BE2C (cell line): ENCODE measurements at regions not wholly inside any gene's neighbourhood (a gene's known extent, or its start where the extent isn't known, plus 50 kb on each side); places are given as distances from the start of the nearest gene placed in this dataset.

ENCODE experiments used
- DNase-seq: peaks from one replicate; pipeline ENCODE4 v3.0.0-alpha.2; 2020
- H3K27me3 ChIP-seq: fragments of 250-450 bp; sonication (Bioruptor Pico); 2 replicates; pipeline ENCODE4 v1.5.1; 2020; ENCODE audit warnings: mild to moderate bottlenecking
- H3K36me3 ChIP-seq: fragments of 250-450 bp; sonication (Bioruptor Pico); 2 replicates; pipeline ENCODE4 v1.5.1; 2020; ENCODE audit warnings: mild to moderate bottlenecking
- H3K4me1 ChIP-seq: fragments of 250-450 bp; sonication (Bioruptor Pico); 2 replicates; pipeline ENCODE4 v1.5.1; 2020
- H3K4me3 ChIP-seq: 2 replicates; pipeline ENCODE4 v1.5.1; 2011; ENCODE audit warnings: low read depth, low read length
- H3K9me3 ChIP-seq: fragments of 250-450 bp; sonication (Bioruptor Pico); 2 replicates; pipeline ENCODE4 v1.5.1; 2020
- TF ChIP-seq, protein P1 (sequence below): IDR thresholded peaks from 2 replicates; pipeline ENCODE4 v1.5.1; 2012; ENCODE audit warnings: mild to moderate bottlenecking, low read depth, low read length

DNA sequence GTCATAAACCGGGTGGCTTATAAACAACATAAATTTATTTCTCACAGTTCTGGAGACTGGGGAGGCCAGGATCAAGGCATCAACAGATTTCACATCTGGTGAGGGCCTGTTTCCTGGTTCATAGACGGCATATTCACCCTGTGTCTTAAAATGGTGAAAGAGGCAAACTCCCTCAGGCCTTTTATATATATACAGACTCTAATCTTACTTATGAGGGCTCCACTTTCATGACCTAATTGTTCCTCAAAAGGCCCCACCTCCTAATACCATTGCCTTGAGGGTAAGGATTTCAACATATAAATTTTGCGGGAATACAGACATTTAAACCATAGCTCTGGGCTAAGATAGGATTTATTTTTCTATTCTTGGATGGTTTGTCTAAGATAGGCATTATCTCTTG, 187.2 kb downstream of the PPP1R3A start:
- Histone ChIP-seq H3K36me3 (no peaks in the 10 kb centered on the region), H3K4me3 (no peak overlapping the region), H3K27me3 (no peaks in the 10 kb centered on the region), H3K4me1 (no peaks in the 10 kb centered on the region), H3K9me3 (no peaks in the 10 kb centered on the region)
- TF ChIP-seq, protein P1, sequence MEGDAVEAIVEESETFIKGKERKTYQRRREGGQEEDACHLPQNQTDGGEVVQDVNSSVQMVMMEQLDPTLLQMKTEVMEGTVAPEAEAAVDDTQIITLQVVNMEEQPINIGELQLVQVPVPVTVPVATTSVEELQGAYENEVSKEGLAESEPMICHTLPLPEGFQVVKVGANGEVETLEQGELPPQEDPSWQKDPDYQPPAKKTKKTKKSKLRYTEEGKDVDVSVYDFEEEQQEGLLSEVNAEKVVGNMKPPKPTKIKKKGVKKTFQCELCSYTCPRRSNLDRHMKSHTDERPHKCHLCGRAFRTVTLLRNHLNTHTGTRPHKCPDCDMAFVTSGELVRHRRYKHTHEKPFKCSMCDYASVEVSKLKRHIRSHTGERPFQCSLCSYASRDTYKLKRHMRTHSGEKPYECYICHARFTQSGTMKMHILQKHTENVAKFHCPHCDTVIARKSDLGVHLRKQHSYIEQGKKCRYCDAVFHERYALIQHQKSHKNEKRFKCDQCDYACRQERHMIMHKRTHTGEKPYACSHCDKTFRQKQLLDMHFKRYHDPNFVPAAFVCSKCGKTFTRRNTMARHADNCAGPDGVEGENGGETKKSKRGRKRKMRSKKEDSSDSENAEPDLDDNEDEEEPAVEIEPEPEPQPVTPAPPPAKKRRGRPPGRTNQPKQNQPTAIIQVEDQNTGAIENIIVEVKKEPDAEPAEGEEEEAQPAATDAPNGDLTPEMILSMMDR, result no peak
- no peak for DNase-seq

DNA sequence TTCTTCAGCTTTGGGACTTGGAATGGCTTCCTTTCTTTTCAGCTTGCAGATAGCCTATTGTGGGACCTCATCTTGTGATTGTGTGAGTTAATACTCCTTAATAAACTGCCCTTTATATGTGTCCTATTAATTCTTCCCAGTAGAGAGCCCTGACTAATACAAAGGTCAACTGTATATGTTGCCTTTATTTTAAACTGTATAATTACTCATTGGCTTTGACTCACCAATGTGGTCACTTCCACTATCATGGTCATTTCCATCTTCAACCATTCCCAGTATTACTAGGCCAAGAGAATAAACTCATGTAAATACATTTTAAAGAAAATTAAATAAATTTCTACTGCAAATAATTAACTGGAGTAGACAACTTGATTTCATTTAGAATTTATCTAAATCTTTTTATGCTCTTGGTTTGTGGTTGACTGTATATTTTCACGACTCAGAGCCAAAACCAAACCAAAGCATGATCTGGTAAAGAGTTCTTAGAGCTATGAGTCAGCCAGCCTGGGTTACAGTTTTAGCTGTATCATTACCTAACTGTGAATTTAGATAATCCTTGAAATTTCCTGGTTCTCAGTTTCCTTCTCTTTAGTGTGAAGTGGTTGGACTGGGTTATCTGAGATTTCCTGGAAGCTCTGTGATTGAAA, 188.4 kb downstream of the PPP1R3A start:
- Histone ChIP-seq H3K27me3 (no peaks in the 10 kb centered on the region), H3K4me1 (no peaks in the 10 kb centered on the region), H3K4me3 (no peak overlapping the region), H3K36me3 (no peaks in the 10 kb centered on the region), H3K9me3 (no peaks in the 10 kb centered on the region)
- DNase-seq, result no peak
- TF ChIP-seq, protein P1, result no peak

DNA sequence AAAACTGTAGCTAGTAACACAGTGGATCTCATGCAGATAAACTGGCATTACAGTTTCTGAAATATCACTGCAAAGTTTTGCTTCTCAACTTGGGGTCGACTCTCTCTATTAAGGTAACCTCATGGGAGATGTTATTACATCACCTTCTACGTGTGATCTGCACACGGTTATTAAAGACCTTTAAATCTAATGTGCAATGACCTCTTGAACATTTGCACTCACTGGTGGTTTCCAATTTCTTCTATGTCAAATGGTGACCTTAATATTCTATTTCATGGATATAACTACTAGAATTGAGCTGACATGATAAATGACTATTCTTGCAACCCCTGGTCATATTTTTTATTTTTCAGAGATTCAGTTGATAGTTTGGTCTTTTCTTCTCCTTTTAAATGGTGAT, 191.3 kb downstream of the PPP1R3A start:
- DNase-seq, result no peak
- Histone ChIP-seq H3K27me3 (no peaks in the 10 kb centered on the region), H3K36me3 (no peaks in the 10 kb centered on the region), H3K9me3 (no peaks in the 10 kb centered on the region), H3K4me3 (no peak overlapping the region), H3K4me1 (no peaks in the 10 kb centered on the region)
- TF ChIP-seq, protein P1, result no peak

DNA sequence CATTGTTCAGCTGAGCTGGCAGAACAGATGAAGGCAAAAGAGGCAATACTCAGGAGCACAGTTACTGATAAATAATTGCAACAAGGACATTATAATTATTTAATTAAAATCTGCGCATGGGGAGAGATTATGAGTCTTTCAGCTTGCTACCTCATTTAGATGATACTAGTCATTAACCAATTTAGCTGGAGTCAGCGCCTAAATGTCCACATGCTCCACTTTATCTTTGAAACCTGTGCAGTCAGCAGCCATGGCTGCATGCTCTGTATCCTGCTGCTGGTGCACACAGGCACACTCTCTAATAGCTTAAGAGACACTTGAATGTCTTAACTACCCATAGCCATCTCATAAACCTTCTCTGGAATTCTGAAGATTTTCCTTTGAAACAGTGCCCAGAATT, 196.8 kb downstream of the PPP1R3A start:
- H3K27me3 ChIP-seq, result no peaks in the 10 kb centered on the region
- TF ChIP-seq, protein P1, result no peak
- H3K36me3 ChIP-seq, result no peaks in the 10 kb centered on the region
- DNase-seq, result no peak
- H3K4me3 ChIP-seq, result no peak overlapping the region
- H3K9me3 ChIP-seq, result no peaks in the 10 kb centered on the region
- H3K4me1 ChIP-seq, result no peaks in the 10 kb centered on the region

DNA sequence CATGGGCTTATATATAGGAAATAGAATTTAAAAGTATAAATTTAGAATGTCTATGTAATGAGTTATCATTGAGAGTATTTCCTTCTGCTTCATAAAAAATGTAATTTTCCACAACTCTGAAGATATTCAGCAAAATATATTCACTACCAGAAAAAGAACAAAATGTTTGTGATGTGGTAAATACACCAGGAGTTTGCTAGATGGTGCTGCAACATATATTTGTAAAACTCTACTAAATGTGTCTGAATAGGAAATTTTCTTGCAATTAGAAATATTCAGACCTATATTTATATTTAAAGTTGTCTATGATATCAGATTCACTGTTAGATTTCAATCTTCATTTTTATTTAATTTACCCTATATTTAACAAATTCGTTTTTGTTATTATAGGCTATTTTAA, 201.1 kb downstream of the PPP1R3A start:
- TF ChIP-seq, protein P1, result no peak
- Histone ChIP-seq H3K27me3 (no peaks in the 10 kb centered on the region), H3K9me3 (no peaks in the 10 kb centered on the region), H3K4me1 (no peaks in the 10 kb centered on the region), H3K4me3 (no peak overlapping the region), H3K36me3 (no peaks in the 10 kb centered on the region)
- DNase-seq, result no peak

DNA sequence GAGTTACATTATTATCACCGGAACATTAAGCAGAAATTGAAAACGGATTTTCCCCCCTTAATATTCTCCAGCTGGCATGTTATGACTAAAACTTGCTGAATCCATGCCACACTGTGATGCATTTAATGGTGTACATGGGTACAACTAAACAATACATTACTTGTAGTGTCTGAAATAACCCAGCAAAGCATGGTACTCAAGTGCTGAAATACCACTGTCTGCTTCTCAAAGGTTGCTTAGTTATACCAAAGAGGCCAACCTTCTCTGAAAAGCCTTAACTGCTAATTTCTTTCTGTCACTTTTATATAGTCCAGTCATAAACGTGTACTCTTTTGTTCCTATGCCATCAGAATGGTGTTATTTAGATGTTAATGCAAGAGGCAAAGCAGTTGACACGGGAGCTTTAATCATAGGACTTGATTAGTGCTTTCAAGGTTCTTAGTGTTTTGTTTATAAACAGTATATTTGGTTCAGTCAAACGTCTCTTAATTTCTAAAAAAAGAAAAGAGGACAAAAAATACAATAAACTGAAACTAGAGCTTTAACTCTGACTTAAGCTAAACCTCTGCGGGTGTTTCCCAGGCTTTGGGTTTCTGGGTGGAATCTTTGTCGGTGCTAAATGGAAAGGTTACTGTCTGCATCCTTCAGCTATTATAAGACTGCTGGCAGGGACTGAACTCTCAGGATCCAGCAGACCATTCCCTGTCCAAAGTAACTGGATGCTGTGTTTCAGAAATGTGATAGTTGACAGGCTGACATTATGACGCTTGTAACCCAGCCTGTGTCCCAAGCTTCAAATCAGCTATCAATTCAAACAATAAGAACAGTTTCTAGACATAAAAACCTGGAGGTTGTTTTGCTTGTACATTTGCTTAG, 202.6 kb downstream of the PPP1R3A start:
- Histone ChIP-seq H3K9me3 (no peaks in the 10 kb centered on the region), H3K4me1 (no peaks in the 10 kb centered on the region), H3K4me3 (no peak overlapping the region), H3K27me3 (no peaks in the 10 kb centered on the region), H3K36me3 (no peaks in the 10 kb centered on the region)
- TF ChIP-seq, protein P1, result no peak
- no peak for DNase-seq
